HL-60 (cell line): ENCODE measurements at regions not wholly inside any gene's neighbourhood (a gene's known extent, or its start where the extent isn't known, plus 50 kb on each side); places are given as distances from the start of the nearest gene placed in this dataset.
A peak's percentile ranks its signal among the peaks of the same experiment; 100 is the strongest.

Source experiments
- TF ChIP-seq, protein P1 (sequence below): IDR thresholded peaks from 2 replicates; pipeline ENCODE4 v1.6.1; 2012; ENCODE audit warnings: low read depth; ENCODE audit not compliant: insufficient replicate concordance
- TF ChIP-seq, protein P2 (sequence below): IDR thresholded peaks from one replicate; pipeline ENCODE4 v1.5.1; 2011; ENCODE audit warnings: low read length, control low read depth, inconsistent platforms; ENCODE audit not compliant: insufficient read depth

DNA sequence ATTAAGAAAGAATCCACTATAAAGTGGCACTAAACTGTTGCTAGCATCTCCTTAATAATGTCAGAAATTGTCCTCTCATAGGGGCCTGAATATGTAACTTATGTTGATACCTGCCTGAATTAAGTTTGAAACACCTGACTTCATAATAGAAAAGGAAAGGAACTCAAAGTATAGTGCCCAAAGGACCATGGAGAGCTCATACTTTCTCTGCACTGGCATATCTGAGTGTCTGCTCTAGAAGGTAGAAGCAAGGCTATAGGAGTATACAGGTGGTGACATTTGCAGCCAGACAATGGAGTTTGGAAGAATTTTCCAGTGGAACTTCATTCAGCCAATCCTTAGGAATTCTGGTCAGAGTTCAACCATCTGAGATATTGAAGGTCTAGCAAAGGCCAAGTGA lies 988.9 kb downstream of the RAB28 start:
- TF ChIP-seq, protein P1, sequence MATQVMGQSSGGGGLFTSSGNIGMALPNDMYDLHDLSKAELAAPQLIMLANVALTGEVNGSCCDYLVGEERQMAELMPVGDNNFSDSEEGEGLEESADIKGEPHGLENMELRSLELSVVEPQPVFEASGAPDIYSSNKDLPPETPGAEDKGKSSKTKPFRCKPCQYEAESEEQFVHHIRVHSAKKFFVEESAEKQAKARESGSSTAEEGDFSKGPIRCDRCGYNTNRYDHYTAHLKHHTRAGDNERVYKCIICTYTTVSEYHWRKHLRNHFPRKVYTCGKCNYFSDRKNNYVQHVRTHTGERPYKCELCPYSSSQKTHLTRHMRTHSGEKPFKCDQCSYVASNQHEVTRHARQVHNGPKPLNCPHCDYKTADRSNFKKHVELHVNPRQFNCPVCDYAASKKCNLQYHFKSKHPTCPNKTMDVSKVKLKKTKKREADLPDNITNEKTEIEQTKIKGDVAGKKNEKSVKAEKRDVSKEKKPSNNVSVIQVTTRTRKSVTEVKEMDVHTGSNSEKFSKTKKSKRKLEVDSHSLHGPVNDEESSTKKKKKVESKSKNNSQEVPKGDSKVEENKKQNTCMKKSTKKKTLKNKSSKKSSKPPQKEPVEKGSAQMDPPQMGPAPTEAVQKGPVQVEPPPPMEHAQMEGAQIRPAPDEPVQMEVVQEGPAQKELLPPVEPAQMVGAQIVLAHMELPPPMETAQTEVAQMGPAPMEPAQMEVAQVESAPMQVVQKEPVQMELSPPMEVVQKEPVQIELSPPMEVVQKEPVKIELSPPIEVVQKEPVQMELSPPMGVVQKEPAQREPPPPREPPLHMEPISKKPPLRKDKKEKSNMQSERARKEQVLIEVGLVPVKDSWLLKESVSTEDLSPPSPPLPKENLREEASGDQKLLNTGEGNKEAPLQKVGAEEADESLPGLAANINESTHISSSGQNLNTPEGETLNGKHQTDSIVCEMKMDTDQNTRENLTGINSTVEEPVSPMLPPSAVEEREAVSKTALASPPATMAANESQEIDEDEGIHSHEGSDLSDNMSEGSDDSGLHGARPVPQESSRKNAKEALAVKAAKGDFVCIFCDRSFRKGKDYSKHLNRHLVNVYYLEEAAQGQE, result peak; percentile 52
- TF ChIP-seq, protein P2, sequence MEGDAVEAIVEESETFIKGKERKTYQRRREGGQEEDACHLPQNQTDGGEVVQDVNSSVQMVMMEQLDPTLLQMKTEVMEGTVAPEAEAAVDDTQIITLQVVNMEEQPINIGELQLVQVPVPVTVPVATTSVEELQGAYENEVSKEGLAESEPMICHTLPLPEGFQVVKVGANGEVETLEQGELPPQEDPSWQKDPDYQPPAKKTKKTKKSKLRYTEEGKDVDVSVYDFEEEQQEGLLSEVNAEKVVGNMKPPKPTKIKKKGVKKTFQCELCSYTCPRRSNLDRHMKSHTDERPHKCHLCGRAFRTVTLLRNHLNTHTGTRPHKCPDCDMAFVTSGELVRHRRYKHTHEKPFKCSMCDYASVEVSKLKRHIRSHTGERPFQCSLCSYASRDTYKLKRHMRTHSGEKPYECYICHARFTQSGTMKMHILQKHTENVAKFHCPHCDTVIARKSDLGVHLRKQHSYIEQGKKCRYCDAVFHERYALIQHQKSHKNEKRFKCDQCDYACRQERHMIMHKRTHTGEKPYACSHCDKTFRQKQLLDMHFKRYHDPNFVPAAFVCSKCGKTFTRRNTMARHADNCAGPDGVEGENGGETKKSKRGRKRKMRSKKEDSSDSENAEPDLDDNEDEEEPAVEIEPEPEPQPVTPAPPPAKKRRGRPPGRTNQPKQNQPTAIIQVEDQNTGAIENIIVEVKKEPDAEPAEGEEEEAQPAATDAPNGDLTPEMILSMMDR, result no peak
